ENCODE measurements at regions not wholly inside any gene's neighbourhood (a gene's known extent, or its start where the extent isn't known, plus 50 kb on each side); places are given as distances from the start of the nearest gene placed in this dataset.

DNA sequence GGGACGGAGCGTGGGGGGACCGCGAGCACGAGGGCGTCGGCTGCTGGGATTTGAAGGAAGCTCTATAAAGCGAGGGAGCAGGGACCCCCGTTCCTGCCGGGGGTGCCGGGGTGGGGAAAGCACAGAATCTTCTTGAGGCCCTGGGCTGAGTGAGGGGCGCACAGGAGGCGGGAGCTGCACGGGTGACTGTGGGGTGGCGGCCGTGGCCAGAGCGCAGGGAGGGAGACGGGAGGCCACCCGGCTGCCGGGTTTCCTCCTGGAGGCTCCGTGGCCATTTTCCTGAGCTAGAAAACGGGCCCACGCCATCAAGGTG is 385.1 kb downstream of the SMOC2 start:
- TF ChIP-seq, protein P1, sequence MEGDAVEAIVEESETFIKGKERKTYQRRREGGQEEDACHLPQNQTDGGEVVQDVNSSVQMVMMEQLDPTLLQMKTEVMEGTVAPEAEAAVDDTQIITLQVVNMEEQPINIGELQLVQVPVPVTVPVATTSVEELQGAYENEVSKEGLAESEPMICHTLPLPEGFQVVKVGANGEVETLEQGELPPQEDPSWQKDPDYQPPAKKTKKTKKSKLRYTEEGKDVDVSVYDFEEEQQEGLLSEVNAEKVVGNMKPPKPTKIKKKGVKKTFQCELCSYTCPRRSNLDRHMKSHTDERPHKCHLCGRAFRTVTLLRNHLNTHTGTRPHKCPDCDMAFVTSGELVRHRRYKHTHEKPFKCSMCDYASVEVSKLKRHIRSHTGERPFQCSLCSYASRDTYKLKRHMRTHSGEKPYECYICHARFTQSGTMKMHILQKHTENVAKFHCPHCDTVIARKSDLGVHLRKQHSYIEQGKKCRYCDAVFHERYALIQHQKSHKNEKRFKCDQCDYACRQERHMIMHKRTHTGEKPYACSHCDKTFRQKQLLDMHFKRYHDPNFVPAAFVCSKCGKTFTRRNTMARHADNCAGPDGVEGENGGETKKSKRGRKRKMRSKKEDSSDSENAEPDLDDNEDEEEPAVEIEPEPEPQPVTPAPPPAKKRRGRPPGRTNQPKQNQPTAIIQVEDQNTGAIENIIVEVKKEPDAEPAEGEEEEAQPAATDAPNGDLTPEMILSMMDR (conservative IDR thresholded peaks at IDR 0.05), result no peak
- TF ChIP-seq ZFX (IDR thresholded peaks at IDR 0.05), result no peak
